ENCODE measurements at regions not wholly inside any gene's neighbourhood (a gene's known extent, or its start where the extent isn't known, plus 50 kb on each side); places are given as distances from the start of the nearest gene placed in this dataset.

DNA sequence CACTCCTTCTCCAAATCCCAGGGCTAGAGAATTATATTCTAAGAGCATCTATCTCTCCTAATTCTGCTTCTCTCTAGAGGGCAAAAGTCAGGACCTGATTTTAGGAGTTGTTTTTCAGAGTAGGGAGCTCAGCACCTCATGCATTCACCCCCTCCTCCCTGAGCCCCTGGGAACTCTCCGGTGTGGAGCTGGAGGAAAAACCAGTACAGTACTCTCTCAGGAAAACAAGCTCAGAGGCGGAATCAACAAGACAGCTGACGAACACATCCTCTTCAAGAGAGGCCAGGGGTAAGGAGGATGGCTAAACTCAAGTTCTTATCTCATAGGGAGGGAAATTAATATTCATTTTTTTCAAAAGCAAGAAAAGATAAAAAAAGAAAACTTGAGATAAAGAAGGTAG lies 120.1 kb upstream of the CDYL start:
- no peak for DNase-seq (ENCODE audit: low read depth, low spot score)
- TF ChIP-seq FOS (IDR thresholded peaks at IDR 0.05; ENCODE audit: borderline replicate concordance, insufficient read depth, low read length) (no peak), POLR2AphosphoS5 (IDR thresholded peaks at IDR 0.05; ENCODE audit: insufficient read depth, low read depth, low read length) (no peak), JUN (IDR thresholded peaks at IDR 0.05; ENCODE audit: borderline replicate concordance, insufficient read depth, insufficient read length, low read depth) (no peak), GATA2 (IDR thresholded peaks at IDR 0.05; ENCODE audit: insufficient read depth, insufficient read length, low read depth, low read length) (no peak), EZH2 (IDR thresholded peaks at IDR 0.05; ENCODE audit: borderline replicate concordance, low read depth, low read length, severe bottlenecking) (no peak), POLR2A (IDR thresholded peaks at IDR 0.05; ENCODE audit: low read depth, low read length) (no peak), MYC (IDR thresholded peaks at IDR 0.05; ENCODE audit: low read depth, low read length) (no peak)
- TF ChIP-seq, protein P1, sequence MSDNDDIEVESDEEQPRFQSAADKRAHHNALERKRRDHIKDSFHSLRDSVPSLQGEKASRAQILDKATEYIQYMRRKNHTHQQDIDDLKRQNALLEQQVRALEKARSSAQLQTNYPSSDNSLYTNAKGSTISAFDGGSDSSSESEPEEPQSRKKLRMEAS (IDR thresholded peaks at IDR 0.05; ENCODE audit: insufficient read depth, insufficient read length): no peak
- TF ChIP-seq, protein P2, sequence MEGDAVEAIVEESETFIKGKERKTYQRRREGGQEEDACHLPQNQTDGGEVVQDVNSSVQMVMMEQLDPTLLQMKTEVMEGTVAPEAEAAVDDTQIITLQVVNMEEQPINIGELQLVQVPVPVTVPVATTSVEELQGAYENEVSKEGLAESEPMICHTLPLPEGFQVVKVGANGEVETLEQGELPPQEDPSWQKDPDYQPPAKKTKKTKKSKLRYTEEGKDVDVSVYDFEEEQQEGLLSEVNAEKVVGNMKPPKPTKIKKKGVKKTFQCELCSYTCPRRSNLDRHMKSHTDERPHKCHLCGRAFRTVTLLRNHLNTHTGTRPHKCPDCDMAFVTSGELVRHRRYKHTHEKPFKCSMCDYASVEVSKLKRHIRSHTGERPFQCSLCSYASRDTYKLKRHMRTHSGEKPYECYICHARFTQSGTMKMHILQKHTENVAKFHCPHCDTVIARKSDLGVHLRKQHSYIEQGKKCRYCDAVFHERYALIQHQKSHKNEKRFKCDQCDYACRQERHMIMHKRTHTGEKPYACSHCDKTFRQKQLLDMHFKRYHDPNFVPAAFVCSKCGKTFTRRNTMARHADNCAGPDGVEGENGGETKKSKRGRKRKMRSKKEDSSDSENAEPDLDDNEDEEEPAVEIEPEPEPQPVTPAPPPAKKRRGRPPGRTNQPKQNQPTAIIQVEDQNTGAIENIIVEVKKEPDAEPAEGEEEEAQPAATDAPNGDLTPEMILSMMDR (IDR thresholded peaks at IDR 0.05; ENCODE audit: extremely low read depth in 1 of 2, insufficient read depth in 1 of 2, low read depth in 1 of 2, low read length in 2 of 2): no peak
- no TSS peak for BruUV-seq (replicated peaks)

More for the DNA sequence above, 120.1 kb upstream of the CDYL start:
- dilution Hi-C loops (cut with MboI; ENCODE audit: extremely low pct_ligation_motif_present, low sequenced_read_pairs) (no loop called here), intact Hi-C loops (cut with micrococcal nuclease) (no loop called here)
- Histone ChIP-seq H3K27ac (ENCODE audit: insufficient read depth, low read depth, low read length) (no peak overlapping the region), H3K27me3 (ENCODE audit: control insufficient read depth in 2 of 2, insufficient read depth in 2 of 2, low read length in 2 of 2) (no peaks in the 10 kb centered on the region), H3K79me2 (ENCODE audit: control insufficient read depth, insufficient read depth, low read length) (no peaks in the 10 kb centered on the region), H3K4me3 (replicated peaks in 1 of 3; ENCODE audit: insufficient read depth in 1 of 3, low read depth in 1 of 3, low read length in 3 of 3) (no peak overlapping the region), H3K4me2 (ENCODE audit: insufficient read depth, low read length) (no peak overlapping the region), H3K4me1 (ENCODE audit: control insufficient read depth, extremely low read depth, insufficient read depth, low read length) (no peaks in the 10 kb centered on the region), H4K20me1 (replicated peaks; ENCODE audit: control insufficient read depth, extremely low read depth, insufficient read depth, low read length) (no peaks in the 10 kb centered on the region), H2AFZ (ENCODE audit: low read depth, low read length) (no peak overlapping the region), H3K9ac (replicated peaks; ENCODE audit: extremely low read depth, insufficient read depth, low read length) (no peak overlapping the region), H3K36me3 (ENCODE audit: control insufficient read depth in 2 of 2, extremely low read depth in 1 of 2, insufficient read depth in 2 of 2, low read length in 2 of 2) (no peaks in the 10 kb centered on the region), H3K9me1 (replicated peaks; ENCODE audit: control insufficient read depth, extremely low read depth, insufficient read depth, low read length) (no peaks in the 10 kb centered on the region), H3K9me3 (replicated peaks; ENCODE audit: control insufficient read depth, insufficient read depth, low read length) (no peaks in the 10 kb centered on the region)
- POLR2A ChIA-PET: no interaction called here
- FAIRE-seq: no peak
- CTCF ChIA-PET: no interaction called here
